Fibroblast of pulmonary artery (primary cell): ENCODE measurements at regions not wholly inside any gene's neighbourhood (a gene's known extent, or its start where the extent isn't known, plus 50 kb on each side); places are given as distances from the start of the nearest gene placed in this dataset.

Experiments
- DNase-seq: peaks from one replicate; pipeline ENCODE4 v3.0.0-alpha.2; 2010; ENCODE audit warnings: low read depth
- H3K4me3 ChIP-seq: replicated peaks from 2 replicates; pipeline ENCODE4 v1.5.1; 2011; ENCODE audit warnings: low read depth, mild to moderate bottlenecking, control low read depth, low read length, moderate library complexity
- TF ChIP-seq, protein P1 (sequence below): IDR thresholded peaks from 2 replicates; pipeline ENCODE4 v1.5.1; 2011; ENCODE audit warnings: mild to moderate bottlenecking, control low read depth, low read length, inconsistent platforms; ENCODE audit errors: missing control alignments

DNA sequence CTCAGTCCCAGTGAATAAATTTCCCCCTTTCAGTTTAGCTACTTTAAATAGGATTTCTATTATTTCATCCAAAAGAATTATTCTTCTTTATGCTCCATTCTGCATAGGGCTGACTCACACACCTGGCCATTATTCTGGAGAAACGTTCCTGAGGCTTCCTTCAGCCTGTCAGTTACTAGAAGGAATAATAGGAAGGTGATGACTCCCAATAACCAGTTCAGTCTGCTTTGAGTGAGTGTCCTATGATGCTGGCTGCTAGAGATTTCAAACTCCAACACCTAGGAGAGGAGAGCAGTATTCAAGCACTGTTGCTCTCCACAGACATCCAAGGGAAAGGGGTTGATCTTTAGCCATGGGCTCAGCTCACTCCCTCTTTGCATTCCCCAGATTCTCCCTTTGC, 117.8 kb downstream of the KCTD12 start:
- TF ChIP-seq, protein P1, sequence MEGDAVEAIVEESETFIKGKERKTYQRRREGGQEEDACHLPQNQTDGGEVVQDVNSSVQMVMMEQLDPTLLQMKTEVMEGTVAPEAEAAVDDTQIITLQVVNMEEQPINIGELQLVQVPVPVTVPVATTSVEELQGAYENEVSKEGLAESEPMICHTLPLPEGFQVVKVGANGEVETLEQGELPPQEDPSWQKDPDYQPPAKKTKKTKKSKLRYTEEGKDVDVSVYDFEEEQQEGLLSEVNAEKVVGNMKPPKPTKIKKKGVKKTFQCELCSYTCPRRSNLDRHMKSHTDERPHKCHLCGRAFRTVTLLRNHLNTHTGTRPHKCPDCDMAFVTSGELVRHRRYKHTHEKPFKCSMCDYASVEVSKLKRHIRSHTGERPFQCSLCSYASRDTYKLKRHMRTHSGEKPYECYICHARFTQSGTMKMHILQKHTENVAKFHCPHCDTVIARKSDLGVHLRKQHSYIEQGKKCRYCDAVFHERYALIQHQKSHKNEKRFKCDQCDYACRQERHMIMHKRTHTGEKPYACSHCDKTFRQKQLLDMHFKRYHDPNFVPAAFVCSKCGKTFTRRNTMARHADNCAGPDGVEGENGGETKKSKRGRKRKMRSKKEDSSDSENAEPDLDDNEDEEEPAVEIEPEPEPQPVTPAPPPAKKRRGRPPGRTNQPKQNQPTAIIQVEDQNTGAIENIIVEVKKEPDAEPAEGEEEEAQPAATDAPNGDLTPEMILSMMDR = no peak
- H3K4me3 ChIP-seq = no peak overlapping the region
- no peak for DNase-seq

- no peak overlapping the region for H3K4me3 ChIP-seq
- no peak for DNase-seq
- TF ChIP-seq, protein P1 = no peak
These were observed 121.3 kb downstream of the KCTD12 start for GRCh38 chr13:76764916-76765315.

- no peak overlapping the region for H3K4me3 ChIP-seq
- TF ChIP-seq, protein P1 = no peak
- DNase-seq = peak; percentile 90
These were observed 121.8 kb downstream of the KCTD12 start for GRCh38 chr13:76764429-76764828.

- peak; percentile 20 for DNase-seq
- TF ChIP-seq, protein P1 = no peak
- H3K4me3 ChIP-seq = no peak overlapping the region
These were observed 123.5 kb downstream of the KCTD12 start for GRCh38 chr13:76762721-76763120.

DNA sequence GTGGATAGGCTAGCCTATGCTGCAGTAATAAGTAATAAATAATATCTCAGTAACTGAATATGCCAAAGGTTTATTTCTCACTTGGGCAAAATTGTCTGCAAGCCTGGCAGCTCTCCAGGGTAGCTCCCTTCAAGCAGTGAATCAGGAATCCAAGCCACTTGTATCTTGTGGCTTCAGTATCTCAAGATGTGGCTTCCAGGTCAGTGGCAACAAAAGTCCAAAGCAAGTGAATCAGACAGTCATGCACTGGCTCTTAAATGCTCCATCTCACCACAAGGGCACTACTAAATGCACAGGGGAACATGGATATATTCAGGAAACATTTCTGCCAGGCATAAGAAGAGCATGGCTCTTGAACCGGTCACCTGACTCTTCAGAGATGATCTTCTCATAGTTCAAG, 126.3 kb downstream of the KCTD12 start:
- peak; percentile 46 for DNase-seq
- TF ChIP-seq, protein P1 = peak; percentile 15

DNA sequence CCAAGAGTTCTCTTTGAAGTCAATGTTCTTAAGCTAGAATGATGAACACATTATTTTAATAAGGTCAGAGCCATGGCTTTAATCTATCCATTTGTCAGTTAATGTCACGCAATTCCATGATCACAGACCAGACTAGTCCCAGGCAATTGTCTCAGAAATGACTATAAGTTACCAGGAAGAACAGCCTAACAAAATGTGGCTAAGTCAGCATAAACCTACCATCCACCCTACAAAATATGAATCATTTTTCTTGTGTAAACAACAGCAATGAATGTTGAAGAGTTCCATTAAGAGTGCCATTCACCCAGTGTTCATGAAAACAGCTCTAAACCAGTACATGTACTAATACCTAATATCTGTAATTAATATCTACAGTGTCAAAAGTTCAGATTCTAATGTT, 127.5 kb downstream of the KCTD12 start:
- DNase-seq = no peak
- H3K4me3 ChIP-seq = no peak overlapping the region
- TF ChIP-seq, protein P1 = no peak

More for the DNA sequence above, 126.3 kb downstream of the KCTD12 start:
- no peak overlapping the region for H3K4me3 ChIP-seq

- TF ChIP-seq, protein P1 = no peak
- no peak overlapping the region for H3K4me3 ChIP-seq
- DNase-seq = peak; percentile 32
These were observed 127.9 kb downstream of the KCTD12 start for GRCh38 chr13:76758257-76758656.
